22Rv1 (cell line): ENCODE measurements at regions not wholly inside any gene's neighbourhood (a gene's known extent, or its start where the extent isn't known, plus 50 kb on each side); places are given as distances from the start of the nearest gene placed in this dataset.

Experiments
- CTCF ChIP-seq: fragments of 450-650 bp; IDR thresholded peaks from 2 replicates; pipeline ENCODE4 v1.5.1; 2017; ENCODE audit warnings: mild to moderate bottlenecking
- ZFX ChIP-seq: fragments of 450-650 bp; IDR thresholded peaks from 2 replicates; pipeline ENCODE4 v1.6.1; 2017; ENCODE audit warnings: antibody characterized with exemption, borderline replicate concordance

- TF ChIP-seq CTCF: no peak
- no peak for TF ChIP-seq ZFX
Measured at GRCh38 chr18:75607701-75608100, 180.2 kb upstream of the SMIM21 start.
